Left ventricle myocardium inferior (tissue), 1 donor: ENCODE measurements at regions not wholly inside any gene's neighbourhood (a gene's known extent, or its start where the extent isn't known, plus 50 kb on each side); places are given as distances from the start of the nearest gene placed in this dataset.

Experiments used
- DNase-seq: peaks from one replicate; pipeline ENCODE4 v3.0.0-alpha.2; 2020
- H3K27ac ChIP-seq: fragments of 200-600 bp; replicated peaks from 2 replicates; pipeline ENCODE4 v1.8.0; 2021
- H3K27me3 ChIP-seq: fragments of 200-600 bp; 2 replicates; pipeline ENCODE4 v1.8.0; 2021; ENCODE audit warnings: low read depth
- H3K36me3 ChIP-seq: fragments of 200-600 bp; 2 replicates; pipeline ENCODE4 v1.8.0; 2021
- H3K4me1 ChIP-seq: fragments of 200-600 bp; 2 replicates; pipeline ENCODE4 v1.8.0; 2021
- H3K4me3 ChIP-seq: fragments of 200-600 bp; 2 replicates; pipeline ENCODE4 v1.8.0; 2021; ENCODE audit warnings: mild to moderate bottlenecking, moderate library complexity
- H3K9me3 ChIP-seq: fragments of 200-600 bp; replicated peaks from 2 replicates; pipeline ENCODE4 v1.8.0; 2021
- CTCF ChIP-seq: fragments of 200-600 bp; IDR thresholded peaks from 2 replicates; pipeline ENCODE4 v1.8.0; 2021; ENCODE audit warnings: antibody characterized with exemption, mild to moderate bottlenecking, borderline replicate concordance
- intact Hi-C: fragments of 100-400 bp; cut with micrococcal nuclease; formaldehyde crosslinking; loops from one replicate; pipeline ENCODE4 v1.11.0; 2022
- donor health status: DM: no; HTN: yes; CAD: no; lungs with severe emphysema.

GRCh38 chrX:13936521-13937225 lies 93.0 kb downstream of the GEMIN8 start:
- peaks cover 6% of the 10 kb centered on the region for H3K4me1 ChIP-seq
- H3K36me3 ChIP-seq: no peaks in the 10 kb centered on the region
- no peaks in the 10 kb centered on the region for H3K9me3 ChIP-seq
- no peak overlapping the region for H3K4me3 ChIP-seq
- no peak for TF ChIP-seq CTCF
- no peak overlapping the region for H3K27ac ChIP-seq
- intact Hi-C loops: no loop called here
- peaks cover 12% of the 10 kb centered on the region for H3K27me3 ChIP-seq
- DNase-seq: no peak

GRCh38 chrX:13934731-13935130 lies 95.0 kb downstream of the GEMIN8 start:
- no peak for TF ChIP-seq CTCF
- no peak overlapping the region for H3K27ac ChIP-seq
- no peaks in the 10 kb centered on the region for H3K9me3 ChIP-seq
- H3K27me3 ChIP-seq: peaks cover 12% of the 10 kb centered on the region
- no peak for DNase-seq
- H3K36me3 ChIP-seq: no peaks in the 10 kb centered on the region
- intact Hi-C loops: no loop called here
- no peak overlapping the region for H3K4me3 ChIP-seq
- peaks cover 6% of the 10 kb centered on the region for H3K4me1 ChIP-seq

DNA sequence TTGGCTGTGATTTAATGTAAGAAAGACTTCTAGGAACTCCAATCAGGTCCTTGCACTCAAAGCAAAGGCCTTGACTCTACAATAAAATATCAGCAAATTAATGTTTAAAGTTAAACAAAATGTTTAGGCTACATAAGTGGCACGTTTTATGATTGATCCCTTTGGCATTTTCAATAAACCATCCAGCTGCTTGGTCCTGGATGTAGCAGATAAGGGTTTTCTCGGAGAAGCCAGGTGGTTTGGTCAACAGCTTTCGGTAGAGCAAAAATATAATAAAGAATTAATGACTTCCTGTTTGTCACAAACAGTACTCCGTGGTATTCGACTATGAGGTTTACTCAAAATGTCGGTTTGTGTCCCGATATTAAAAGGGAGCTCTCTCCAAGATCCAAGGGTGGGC lies 95.8 kb downstream of the GEMIN8 start:
- Histone ChIP-seq H3K36me3 (no peaks in the 10 kb centered on the region), H3K4me1 (peaks cover 6% of the 10 kb centered on the region), H3K4me3 (no peak overlapping the region), H3K27me3 (peaks cover 9% of the 10 kb centered on the region), H3K27ac (no peak overlapping the region), H3K9me3 (no peaks in the 10 kb centered on the region)
- DNase-seq: no peak
- no peak for TF ChIP-seq CTCF
- intact Hi-C loops: no loop called here

- Histone ChIP-seq H3K9me3 (no peaks in the 10 kb centered on the region), H3K27ac (no peak overlapping the region), H3K36me3 (no peaks in the 10 kb centered on the region), H3K4me1 (peaks cover 5% of the 10 kb centered on the region), H3K4me3 (no peak overlapping the region), H3K27me3 (peaks cover 4% of the 10 kb centered on the region)
- no peak for TF ChIP-seq CTCF
- intact Hi-C loops: no loop called here
- DNase-seq: no peak
Measured at GRCh38 chrX:13933352-13933751, 96.3 kb downstream of the GEMIN8 start.

- intact Hi-C loops: no loop called here
- no peaks in the 10 kb centered on the region for H3K4me1 ChIP-seq
- H3K36me3 ChIP-seq: no peaks in the 10 kb centered on the region
- no peak overlapping the region for H3K4me3 ChIP-seq
- no peak for TF ChIP-seq CTCF
- H3K27me3 ChIP-seq: no peaks in the 10 kb centered on the region
- H3K9me3 ChIP-seq: no peaks in the 10 kb centered on the region
- DNase-seq: no peak
- no peak overlapping the region for H3K27ac ChIP-seq
Measured at GRCh38 chrX:13932416-13932815, 97.3 kb downstream of the GEMIN8 start.
